Skeletal muscle cell (primary cell): ENCODE measurements at regions not wholly inside any gene's neighbourhood (a gene's known extent, or its start where the extent isn't known, plus 50 kb on each side); places are given as distances from the start of the nearest gene placed in this dataset.
"Not testable (repeated sequence)": the region's sequence is repeated elsewhere in the genome, so short reads cannot be mapped to it uniquely, and the experiment has no call there.

Experiments
- DNase-seq: peaks from one replicate; pipeline ENCODE4 v3.0.0-alpha.2; 2010; ENCODE audit warnings: low read depth
- H3K4me3 ChIP-seq: 2 replicates; pipeline ENCODE4 v1.5.1; 2011; ENCODE audit warnings: low read depth, mild to moderate bottlenecking, control low read depth, low read length, moderate library complexity

DNA sequence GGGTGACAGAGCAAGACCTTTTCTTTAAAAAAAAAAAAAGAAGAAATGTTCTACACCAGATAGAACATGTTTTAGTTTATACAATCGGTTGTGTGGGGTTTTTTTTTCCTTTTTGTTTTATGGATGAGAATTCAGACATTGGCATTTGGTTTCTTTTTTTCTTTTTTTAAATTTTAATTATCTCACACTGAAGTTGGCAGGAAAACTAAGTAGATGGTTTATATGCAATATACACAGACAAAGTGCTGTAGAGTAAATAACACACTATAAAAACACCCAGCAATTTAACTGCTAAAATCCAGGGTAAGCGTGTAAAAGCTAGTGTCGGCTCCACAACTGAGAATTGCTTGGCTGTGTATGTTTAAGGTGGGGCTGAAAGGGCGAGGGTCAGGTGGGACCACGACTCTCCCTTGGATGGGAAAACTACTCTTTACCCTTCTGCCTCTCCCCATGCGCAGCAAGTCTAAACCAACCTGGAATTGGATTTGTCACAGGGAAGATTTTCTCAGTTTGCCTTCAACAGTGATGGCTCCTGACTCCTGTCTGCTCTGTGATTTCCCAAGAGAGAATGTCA is 147.1 kb upstream of the MARCKS start:
- DNase-seq, result no peak
- H3K4me3 ChIP-seq, result no peak overlapping the region

- no peak overlapping the region for H3K4me3 ChIP-seq
- DNase-seq, result no peak
Measured at GRCh38 chr6:113713665-113714064, 143.5 kb upstream of the MARCKS start.

- DNase-seq, result no peak
- no peak overlapping the region for H3K4me3 ChIP-seq
Measured at GRCh38 chr6:113718588-113718987, 138.6 kb upstream of the MARCKS start.

DNA sequence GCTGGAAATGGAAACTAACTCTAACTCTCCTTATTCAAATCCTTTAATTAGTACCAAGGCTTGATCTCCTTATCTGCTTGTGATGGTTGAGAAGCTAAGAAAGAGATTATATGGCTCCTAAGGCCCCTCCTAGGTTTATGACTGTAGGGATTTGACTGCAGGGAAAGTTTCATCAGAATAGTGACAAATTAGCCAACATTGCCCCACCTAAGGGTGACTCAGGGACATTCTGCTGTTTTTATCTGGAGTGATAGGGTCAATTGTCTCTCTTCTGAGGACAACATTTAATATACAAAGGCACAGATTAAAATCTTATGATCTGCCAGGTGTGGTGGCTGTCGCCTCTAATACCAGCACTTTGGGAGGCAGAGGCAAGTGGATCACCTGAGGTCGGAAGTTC is 138.1 kb upstream of the MARCKS start:
- H3K4me3 ChIP-seq, result no peak overlapping the region
- DNase-seq, result no peak

DNA sequence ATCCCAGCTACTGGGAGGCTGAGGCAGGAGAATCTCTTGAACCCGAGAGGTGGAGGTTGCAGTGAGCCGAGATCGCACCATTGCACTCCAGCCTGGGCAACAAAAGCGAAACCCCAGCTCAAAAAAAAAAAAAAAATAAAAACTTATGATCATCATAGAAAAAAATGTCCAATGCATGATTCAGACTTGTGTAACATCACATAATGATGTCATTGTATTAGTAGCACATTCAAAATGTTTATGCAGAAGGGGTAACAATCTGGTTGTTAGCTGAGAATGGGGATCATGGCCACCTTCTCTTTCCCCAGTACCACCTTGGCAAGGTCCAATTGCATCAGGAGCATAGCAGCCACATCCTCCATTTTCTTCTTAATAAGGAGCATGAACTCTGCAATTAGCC is 137.6 kb upstream of the MARCKS start:
- DNase-seq, result no peak
- no peak overlapping the region for H3K4me3 ChIP-seq

DNA sequence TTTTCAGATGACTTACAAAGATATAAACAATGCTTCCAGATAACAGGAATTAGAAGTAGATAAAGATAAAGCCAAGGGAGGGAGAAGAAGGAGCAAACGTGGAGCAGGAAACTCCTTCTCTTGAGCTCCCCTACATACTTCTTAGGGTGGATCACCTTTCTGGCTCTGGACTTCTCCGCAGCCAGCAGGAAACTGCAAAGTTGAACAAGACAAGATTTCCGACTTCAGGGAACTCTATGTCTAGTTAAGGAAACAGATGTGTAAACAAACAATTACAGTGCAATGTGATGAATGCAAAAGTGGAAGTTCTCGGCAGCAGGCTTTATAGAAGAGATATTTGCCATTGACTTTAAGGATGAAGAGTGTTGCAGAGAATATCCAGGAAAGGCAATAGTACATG is 134.0 kb upstream of the MARCKS start:
- DNase-seq, result no peak
- no peak overlapping the region for H3K4me3 ChIP-seq

DNA sequence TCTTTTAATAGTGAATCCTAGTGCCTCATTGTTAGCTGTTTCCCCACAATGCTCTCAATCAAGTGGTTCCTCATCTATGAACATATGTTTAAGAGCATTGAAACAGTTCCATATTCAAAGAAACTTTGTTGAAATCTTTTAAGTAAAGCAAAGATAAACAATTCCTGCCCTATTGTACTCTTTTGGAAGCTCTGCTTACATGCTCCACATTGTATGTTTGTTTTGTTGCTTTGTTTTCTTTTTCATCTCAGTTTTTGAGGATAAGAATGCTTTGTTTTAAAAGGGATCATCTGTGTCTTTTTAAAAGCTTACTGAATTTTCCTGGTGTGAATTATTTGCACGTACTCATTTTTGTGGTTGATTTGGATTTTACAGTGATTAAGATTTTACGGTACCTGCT is 132.2 kb upstream of the MARCKS start:
- not testable (repeated sequence) for H3K4me3 ChIP-seq, DNase-seq

- DNase-seq, result no peak
- no peak overlapping the region for H3K4me3 ChIP-seq
Measured at GRCh38 chr6:113731541-113731940, 125.6 kb upstream of the MARCKS start.

GRCh38 chr6:113732384-113732966 is 124.7 kb upstream of the MARCKS start:
- no peak overlapping the region for H3K4me3 ChIP-seq
- DNase-seq, result peak; percentile 83

- no peak for DNase-seq
- H3K4me3 ChIP-seq, result no peak overlapping the region
Measured at GRCh38 chr6:113733381-113733780, 123.8 kb upstream of the MARCKS start.

- no peak for DNase-seq
- no peak overlapping the region for H3K4me3 ChIP-seq
Measured at GRCh38 chr6:113734982-113735381, 122.2 kb upstream of the MARCKS start.

DNA sequence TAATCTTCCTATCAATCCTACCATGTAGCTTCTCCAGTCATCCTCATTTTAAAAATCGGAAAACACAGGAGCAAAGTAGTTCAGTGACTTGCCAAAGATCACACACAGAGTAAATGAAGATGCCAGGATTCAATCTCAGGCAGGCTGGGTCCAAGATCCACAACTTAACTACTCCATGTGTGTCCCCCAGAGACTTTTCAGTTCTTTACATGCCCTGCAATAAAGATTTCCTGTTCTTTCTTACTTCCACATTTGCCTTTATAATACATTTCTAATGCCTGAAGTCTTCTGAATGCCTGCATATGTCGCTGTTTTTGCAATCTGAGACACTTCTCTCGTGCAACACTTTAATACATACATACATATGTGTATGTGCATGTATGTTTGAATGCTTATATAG is 121.7 kb upstream of the MARCKS start:
- DNase-seq, result peak; percentile 46
- H3K4me3 ChIP-seq, result no peak overlapping the region

DNA sequence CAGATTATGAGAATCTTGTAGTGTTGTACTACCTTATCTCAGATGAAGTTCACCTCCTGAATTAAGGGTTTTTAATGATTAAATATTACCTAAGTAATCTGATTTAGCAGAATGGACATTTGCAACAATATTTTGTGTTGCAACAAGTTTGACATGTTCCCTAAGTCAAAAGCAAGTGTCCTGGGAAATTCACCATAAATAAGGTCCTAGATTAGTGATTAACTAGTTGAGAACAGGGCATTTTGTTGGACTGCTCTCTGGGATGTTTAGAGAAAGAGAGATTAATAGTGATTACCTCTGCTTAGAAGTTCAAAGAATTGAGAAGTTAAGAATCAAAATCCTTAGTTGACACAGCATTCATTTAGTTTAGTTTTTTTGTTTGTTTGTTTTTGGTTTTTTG is 120.2 kb upstream of the MARCKS start:
- no peak overlapping the region for H3K4me3 ChIP-seq
- DNase-seq, result no peak

DNA sequence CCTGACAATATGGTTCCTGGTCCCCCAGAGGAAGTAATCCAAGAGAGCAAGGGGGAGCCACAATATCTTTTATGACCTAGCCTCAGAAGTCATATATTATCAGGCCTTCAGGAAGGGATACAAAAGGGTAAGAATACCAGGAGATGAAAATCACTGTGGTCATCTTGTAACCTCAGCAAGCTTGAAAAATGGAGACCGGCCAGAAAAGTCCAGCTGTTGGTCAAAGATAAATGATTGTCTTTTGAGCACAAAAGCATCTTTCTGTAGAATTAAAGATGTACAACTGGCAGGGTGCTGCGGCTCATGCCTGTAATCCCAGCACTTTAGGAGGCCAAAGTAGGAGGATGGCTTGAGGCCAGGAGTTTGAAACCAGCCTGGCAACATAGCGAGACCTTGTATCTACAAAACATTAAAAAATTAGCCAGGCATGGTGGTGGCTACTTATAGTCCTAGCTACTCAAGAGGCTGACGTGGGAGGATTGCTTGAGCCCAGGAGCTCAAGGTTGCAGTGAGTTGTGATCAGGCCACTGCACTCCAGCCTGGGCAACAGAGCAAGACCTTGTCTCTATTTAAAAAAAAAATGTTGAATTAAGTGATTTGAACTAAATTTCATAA is 118.0 kb upstream of the MARCKS start:
- DNase-seq, result no peak
- no peak overlapping the region for H3K4me3 ChIP-seq

GRCh38 chr6:113741651-113742050 is 115.5 kb upstream of the MARCKS start:
- H3K4me3 ChIP-seq, result no peak overlapping the region
- no peak for DNase-seq

DNA sequence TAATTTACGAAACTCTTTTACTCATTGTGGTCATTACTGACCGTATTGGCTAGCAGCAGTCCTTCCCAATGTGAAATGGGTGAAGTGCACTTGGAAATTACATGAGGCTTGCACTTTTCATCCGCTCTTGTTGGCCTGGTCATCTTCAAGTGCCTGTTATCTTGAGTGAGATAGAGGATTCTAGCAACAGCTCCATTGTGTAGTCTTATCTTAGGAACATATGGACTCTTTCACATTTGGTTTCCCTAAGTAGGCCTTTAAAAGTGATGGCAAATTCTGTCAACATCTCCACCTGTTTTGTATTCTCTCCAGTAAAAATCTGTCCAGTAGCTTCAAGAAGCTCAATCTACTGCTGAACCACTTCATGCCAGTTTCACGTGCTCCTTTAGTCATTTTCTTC is 114.8 kb upstream of the MARCKS start:
- DNase-seq, result no peak
- no peak overlapping the region for H3K4me3 ChIP-seq

GRCh38 chr6:113744861-113745260 is 112.3 kb upstream of the MARCKS start:
- H3K4me3 ChIP-seq, result no peak overlapping the region
- no peak for DNase-seq

DNA sequence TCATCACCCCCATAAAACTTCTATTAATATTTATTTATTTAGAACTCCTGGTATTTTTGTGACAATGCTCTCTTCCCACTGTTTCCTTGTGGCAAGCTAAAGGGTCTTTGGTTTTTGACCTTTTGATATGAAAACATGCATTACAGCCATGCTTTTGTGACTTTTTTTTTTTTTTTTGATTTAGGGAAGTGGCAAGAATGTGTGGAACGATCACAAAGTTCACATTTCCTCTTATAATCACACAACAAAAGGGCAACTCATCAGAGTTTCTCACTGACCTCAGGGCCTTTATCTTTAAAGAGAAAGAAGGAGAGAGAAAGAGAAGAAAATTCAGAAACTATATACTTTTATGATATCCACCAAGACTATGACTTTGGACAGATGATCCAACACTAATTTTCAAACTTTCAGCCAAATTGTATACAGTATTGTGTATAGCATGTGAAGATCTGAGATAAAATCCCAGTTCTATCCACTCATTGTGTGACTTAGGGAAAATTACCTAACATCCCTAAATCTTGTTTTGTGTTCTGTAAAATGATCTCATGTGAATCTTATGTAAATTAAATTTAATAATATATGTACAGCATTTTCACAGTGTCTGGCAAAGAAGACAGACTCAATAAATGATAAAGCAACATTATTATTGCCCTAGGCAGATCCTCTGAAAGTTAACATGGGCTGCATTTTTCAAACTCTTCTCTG is 106.8 kb upstream of the MARCKS start:
- no peak for DNase-seq
- no peak overlapping the region for H3K4me3 ChIP-seq

DNA sequence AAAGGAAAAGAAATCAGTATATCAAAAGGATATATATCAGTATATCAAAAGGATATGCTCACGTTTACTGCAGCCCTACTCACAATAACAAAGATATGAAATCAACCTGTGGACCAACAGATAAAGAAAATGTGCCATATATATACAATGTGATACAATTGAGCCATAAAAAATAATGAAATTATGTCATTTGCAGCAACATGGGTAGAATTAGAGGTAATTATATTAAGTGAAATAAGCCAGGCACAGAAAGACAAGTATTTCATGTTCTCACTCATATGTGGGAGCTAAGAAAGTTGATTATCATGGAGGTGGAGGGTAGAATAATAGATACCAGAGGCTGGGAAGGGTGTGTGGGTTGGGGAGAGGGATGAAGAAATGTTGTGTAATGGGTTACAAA is 102.9 kb upstream of the MARCKS start:
- no peak for DNase-seq
- no peak overlapping the region for H3K4me3 ChIP-seq

- no peak for DNase-seq
- H3K4me3 ChIP-seq, result no peak overlapping the region
Measured at GRCh38 chr6:113755449-113756289, 101.5 kb upstream of the MARCKS start.
